ENCODE measurements at regions not wholly inside any gene's neighbourhood (a gene's known extent, or its start where the extent isn't known, plus 50 kb on each side); places are given as distances from the start of the nearest gene placed in this dataset.
A peak's percentile ranks its signal among the peaks of the same experiment; 100 is the strongest.

GRCh38 chr10:31197886-31198285, 121.1 kb upstream of the ZEB1 start:
- no peaks in the 10 kb centered on the region for H3F3A ChIP-seq (replicated peaks; ENCODE audit: insufficient read depth)
- no peak overlapping the region for H2AFZ ChIP-seq (ENCODE audit: low read depth)
- H3K4me1 ChIP-seq (ENCODE audit: control insufficient read depth in 1 of 2, insufficient read depth in 2 of 2, low read depth in 1 of 2, low read length in 1 of 2) = peaks cover 0 to 4% of the 10 kb centered on the region in 2 experiments; a peak in 1 of 4 replicates
- TF ChIP-seq FOXJ3 (CRISPR knock-in tag; IDR thresholded peaks at IDR 0.05) (no peak), POLR2AphosphoS5 (IDR thresholded peaks at IDR 0.05; ENCODE audit: low read depth, low read length) (no peak), ELF1 (IDR thresholded peaks at IDR 0.05) (no peak), FOSL2 (IDR thresholded peaks at IDR 0.05; ENCODE audit: borderline replicate concordance, low read depth) (0 out of 2 replicates have a peak, but pooled peaks have one; percentile 6), USF1 (IDR thresholded peaks at IDR 0.05; ENCODE audit: borderline replicate concordance, low read depth) (no peak), TCF12 (IDR thresholded peaks at IDR 0.05) (peak; percentile 30; the same call in 1 of the 2 replicates)
- H3K79me2 ChIP-seq (ENCODE audit: insufficient read depth) = no peaks in the 10 kb centered on the region
- no peaks in the 10 kb centered on the region for H3K27me3 ChIP-seq (ENCODE audit: insufficient read depth)
- ChIA-PET POLR2A (no interaction called here), CTCF (interaction anchor here (1.3 to 1.4 kb wide), 3 partner anchors 20 to 610 kb away, joined by 3 read pairs; no protein-coding TSS in a partner anchor)
- 0 out of 4 replicates have a peak overlapping the region, but pooled peaks of 1 of the 2 experiments have one; percentile 6 for H3K27ac ChIP-seq (ENCODE audit: low read depth in 2 of 2, low read length in 1 of 2)
- WGBS (ENCODE audit: low lambda C conversion rate) = 47% methylated on average over 5 of the region's 5 CpGs
- no peak overlapping the region for H3K9ac ChIP-seq
- H3K4me2 ChIP-seq = no peak overlapping the region
- no peaks in the 10 kb centered on the region for H4K20me1 ChIP-seq (ENCODE audit: insufficient read depth)
- H3K36me3 ChIP-seq (replicated peaks in 1 of 2; ENCODE audit: control insufficient read depth in 1 of 2, insufficient read depth in 2 of 2, low read length in 1 of 2) = no peaks in the 10 kb centered on the region
- no peak for DNase-seq
- H3K9me3 ChIP-seq = no peaks in the 10 kb centered on the region
- H3K9me2 ChIP-seq = no peaks in the 10 kb centered on the region
- no peak overlapping the region for H3K4me3 ChIP-seq (ENCODE audit: low read depth in 2 of 2, low read length in 1 of 2)

- CTCF ChIA-PET = interaction anchor here (1.1 kb wide), 1 partner anchor 11 kb away, joined by 4 read pairs; no protein-coding TSS in a partner anchor
- TF ChIP-seq SMC3 (IDR thresholded peaks at IDR 0.05; ENCODE audit: low read depth, low read length) = no peak
- TF ChIP-seq USF2 (IDR thresholded peaks at IDR 0.05; ENCODE audit: borderline replicate concordance, low read depth, low read length) = no peak
- TF ChIP-seq CTCF (IDR thresholded peaks at IDR 0.05) = no peak
- TF ChIP-seq MEF2A (IDR thresholded peaks at IDR 0.05; ENCODE audit: borderline replicate concordance, low read depth) = no peak
- no peak for TF ChIP-seq SIN3A (IDR thresholded peaks at IDR 0.05; ENCODE audit: borderline replicate concordance, low read depth, low read length)
- TF ChIP-seq TCF12 (IDR thresholded peaks at IDR 0.05) = no peak
- TF ChIP-seq FOSL2 (IDR thresholded peaks at IDR 0.05; ENCODE audit: borderline replicate concordance, low read depth) = no peak
- TF ChIP-seq USF1 (IDR thresholded peaks at IDR 0.05; ENCODE audit: borderline replicate concordance, low read depth) = no peak
- no peak for TF ChIP-seq ZBTB33 (IDR thresholded peaks at IDR 0.05; ENCODE audit: borderline replicate concordance, low read depth)
- TF ChIP-seq RAD21 (IDR thresholded peaks at IDR 0.05; ENCODE audit: low read length) = no peak
- no peak for TF ChIP-seq RFX5 (IDR thresholded peaks at IDR 0.05; ENCODE audit: low read length)
- H4K20me1 ChIP-seq (ENCODE audit: insufficient read depth) = no peaks in the 10 kb centered on the region
- H3K9ac ChIP-seq = no peak overlapping the region
- no peak overlapping the region for H3K4me3 ChIP-seq (ENCODE audit: low read depth in 2 of 2, low read length in 1 of 2)
- H3K36me3 ChIP-seq (replicated peaks in 1 of 2; ENCODE audit: control insufficient read depth in 1 of 2, insufficient read depth in 2 of 2, low read length in 1 of 2) = no peaks in the 10 kb centered on the region
- H3K27me3 ChIP-seq (ENCODE audit: insufficient read depth) = no peaks in the 10 kb centered on the region
- no peaks in the 10 kb centered on the region for H3K4me1 ChIP-seq (ENCODE audit: control insufficient read depth in 1 of 2, insufficient read depth in 2 of 2, low read depth in 1 of 2, low read length in 1 of 2)
- no peaks in the 10 kb centered on the region for H3F3A ChIP-seq (replicated peaks; ENCODE audit: insufficient read depth)
- H3K79me2 ChIP-seq (ENCODE audit: insufficient read depth) = no peaks in the 10 kb centered on the region
- 78% methylated on average over 4 of the region's 4 CpGs for WGBS (ENCODE audit: low lambda C conversion rate)
- H3K4me2 ChIP-seq = no peak overlapping the region
- H3K27ac ChIP-seq (ENCODE audit: low read depth in 2 of 2, low read length in 1 of 2) = no peak overlapping the region
- POLR2A ChIA-PET = no interaction called here
- H3K9me2 ChIP-seq = no peaks in the 10 kb centered on the region
- no peak for DNase-seq
- no peaks in the 10 kb centered on the region for H3K9me3 ChIP-seq
- no peak overlapping the region for H2AFZ ChIP-seq (ENCODE audit: low read depth)
These were observed 114.9 kb upstream of the ZEB1 start for GRCh38 chr10:31204090-31204489.
